SJSA1 (cell line): ENCODE measurements at regions not wholly inside any gene's neighbourhood (a gene's known extent, or its start where the extent isn't known, plus 50 kb on each side); places are given as distances from the start of the nearest gene placed in this dataset.
"Not testable (repeated sequence)": the region's sequence is repeated elsewhere in the genome, so short reads cannot be mapped to it uniquely, and the experiment has no call there.

ENCODE experiments used
- DNase-seq, 2 experiments: peaks; one replicate each; pipeline ENCODE4 v3.0.0-alpha.2; 2015 to 2020; ENCODE audit warnings: low spot score in 2 of 2, low read depth in 1 of 2
- H3K27ac ChIP-seq: fragments of 250-450 bp; sonication (Bioruptor Pico); 2 replicates; pipeline ENCODE4 v1.5.1; 2020; ENCODE audit warnings: mild to moderate bottlenecking, moderate library complexity
- H3K27me3 ChIP-seq: fragments of 250-450 bp; sonication (Bioruptor Pico); replicated peaks from 2 replicates; pipeline ENCODE4 v1.5.1; 2020; ENCODE audit warnings: mild to moderate bottlenecking, moderate library complexity
- H3K36me3 ChIP-seq: fragments of 250-450 bp; sonication (Bioruptor Pico); 2 replicates; pipeline ENCODE4 v1.5.1; 2020; ENCODE audit warnings: mild to moderate bottlenecking
- H3K4me1 ChIP-seq: fragments of 250-450 bp; sonication (Bioruptor Pico); replicated peaks from 2 replicates; pipeline ENCODE4 v1.6.1; 2021; ENCODE audit warnings: mild to moderate bottlenecking
- H3K4me3 ChIP-seq: fragments of 250-450 bp; sonication (Bioruptor Pico); 2 replicates; pipeline ENCODE4 v1.5.1; 2020; ENCODE audit warnings: mild to moderate bottlenecking
- H3K9me3 ChIP-seq: fragments of 250-450 bp; sonication (Bioruptor Pico); replicated peaks from 2 replicates; pipeline ENCODE4 v1.5.1; 2020; ENCODE audit warnings: mild to moderate bottlenecking

DNA sequence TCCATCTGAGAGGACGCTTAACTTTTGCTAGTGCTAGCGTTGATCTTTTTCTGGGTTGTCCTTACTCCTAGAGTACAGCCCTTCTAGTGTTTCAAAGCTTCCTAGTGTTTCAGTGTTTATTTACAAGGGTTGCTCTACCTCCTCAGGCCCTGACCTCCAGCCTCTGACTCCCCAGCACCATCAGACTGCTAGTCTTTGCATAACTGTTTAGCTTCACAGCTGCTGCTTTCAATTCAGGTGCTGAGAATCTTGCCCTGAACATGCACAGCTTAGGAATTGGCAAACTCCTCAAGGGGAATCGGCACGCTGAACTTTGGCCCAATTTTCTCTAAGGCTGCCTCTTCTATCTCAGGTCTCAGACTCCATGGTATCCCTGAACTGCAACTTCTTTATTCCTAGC is 52.9 kb downstream of the OR52B4 start:
- DNase-seq, H3K36me3 ChIP-seq, H3K9me3 ChIP-seq, H3K4me3 ChIP-seq, H3K27me3 ChIP-seq, H3K4me1 ChIP-seq, H3K27ac ChIP-seq: not testable (repeated sequence)

DNA sequence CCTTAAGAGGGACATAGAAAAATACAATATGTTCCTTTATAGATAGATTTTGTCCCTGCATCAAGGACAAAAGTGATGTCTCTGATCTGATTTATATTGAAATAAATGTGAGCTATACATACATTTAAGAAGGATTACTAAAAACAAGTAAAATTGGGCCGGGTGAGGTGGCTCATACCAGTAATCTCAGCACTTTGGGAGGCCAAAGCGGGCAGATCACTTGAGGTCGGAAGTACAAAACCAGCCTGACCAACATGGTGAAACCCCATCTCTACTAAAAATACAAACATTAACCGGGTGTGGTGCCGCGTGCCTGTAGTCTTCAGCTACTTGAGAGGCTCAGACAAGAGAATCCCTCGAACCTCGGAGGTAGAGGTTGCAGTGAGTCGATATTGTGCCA is 91.0 kb downstream of the OR52B4 start:
- not testable (repeated sequence) for H3K4me1 ChIP-seq, H3K9me3 ChIP-seq, H3K27me3 ChIP-seq, H3K27ac ChIP-seq, H3K36me3 ChIP-seq, H3K4me3 ChIP-seq, DNase-seq

DNA sequence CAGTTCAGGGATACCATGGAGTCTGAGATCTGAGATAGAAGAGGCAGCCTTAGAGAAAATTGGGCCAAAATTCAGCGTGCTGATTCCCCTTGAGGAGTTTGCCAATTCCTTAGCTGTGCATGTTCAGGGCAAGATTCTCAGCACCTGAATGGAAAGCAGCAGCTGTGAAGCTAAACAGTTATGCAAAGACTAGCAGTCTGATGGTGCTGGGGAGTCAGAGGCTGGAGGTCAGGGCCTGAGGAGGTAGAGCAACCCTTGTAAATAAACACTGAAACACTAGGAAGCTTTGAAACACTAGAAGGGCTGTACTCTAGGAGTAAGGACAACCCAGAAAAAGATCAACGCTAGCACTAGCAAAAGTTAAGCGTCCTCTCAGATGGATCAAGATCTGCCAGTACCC is 117.1 kb downstream of the OR52B4 start:
- H3K27me3 ChIP-seq, DNase-seq, H3K4me1 ChIP-seq, H3K4me3 ChIP-seq, H3K9me3 ChIP-seq, H3K36me3 ChIP-seq, H3K27ac ChIP-seq: not testable (repeated sequence)

DNA sequence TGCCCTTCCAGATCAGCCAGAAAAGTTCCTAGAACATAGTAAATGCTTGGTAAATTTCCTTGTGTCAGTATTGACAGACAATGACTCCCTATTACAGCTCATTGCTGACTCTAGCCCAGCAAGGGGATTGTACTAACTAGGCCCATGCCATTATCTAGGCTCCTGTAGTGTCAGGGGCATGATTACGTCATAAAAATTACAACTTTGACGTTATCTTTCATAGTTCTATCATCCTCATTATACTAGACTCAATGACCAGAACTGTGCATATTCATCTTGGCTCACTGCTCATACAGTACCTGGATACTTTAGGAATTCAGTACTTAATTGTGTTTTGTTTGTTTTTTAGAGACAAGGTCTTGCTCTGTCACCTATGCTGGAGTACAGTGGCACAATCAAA is 118.7 kb downstream of the OR52B4 start:
- H3K4me1 ChIP-seq, H3K27me3 ChIP-seq, H3K4me3 ChIP-seq, H3K36me3 ChIP-seq, H3K27ac ChIP-seq, H3K9me3 ChIP-seq, DNase-seq: not testable (repeated sequence)

DNA sequence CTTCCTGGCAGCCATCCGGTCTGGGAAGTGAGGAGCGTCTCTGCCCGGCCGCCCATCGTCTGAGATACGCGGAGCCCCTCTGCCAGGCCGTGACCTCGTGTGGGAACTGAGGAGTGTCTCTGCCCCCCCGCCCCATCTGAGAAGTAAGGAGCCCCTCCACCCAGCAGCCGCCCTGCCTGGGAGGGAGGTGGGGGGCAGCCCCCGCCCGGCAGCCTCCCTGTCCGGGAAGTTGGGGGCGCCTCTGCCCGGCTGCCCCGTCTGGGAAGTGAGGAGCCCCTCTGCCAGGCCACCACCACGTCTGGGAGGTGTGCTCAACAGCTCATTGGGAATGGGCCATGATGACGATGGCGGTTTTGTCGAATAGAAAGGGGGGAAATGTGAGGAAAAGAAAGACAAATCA is 130.4 kb downstream of the OR52B4 start:
- H3K4me3 ChIP-seq, DNase-seq, H3K9me3 ChIP-seq, H3K4me1 ChIP-seq, H3K27me3 ChIP-seq, H3K27ac ChIP-seq, H3K36me3 ChIP-seq: not testable (repeated sequence)

DNA sequence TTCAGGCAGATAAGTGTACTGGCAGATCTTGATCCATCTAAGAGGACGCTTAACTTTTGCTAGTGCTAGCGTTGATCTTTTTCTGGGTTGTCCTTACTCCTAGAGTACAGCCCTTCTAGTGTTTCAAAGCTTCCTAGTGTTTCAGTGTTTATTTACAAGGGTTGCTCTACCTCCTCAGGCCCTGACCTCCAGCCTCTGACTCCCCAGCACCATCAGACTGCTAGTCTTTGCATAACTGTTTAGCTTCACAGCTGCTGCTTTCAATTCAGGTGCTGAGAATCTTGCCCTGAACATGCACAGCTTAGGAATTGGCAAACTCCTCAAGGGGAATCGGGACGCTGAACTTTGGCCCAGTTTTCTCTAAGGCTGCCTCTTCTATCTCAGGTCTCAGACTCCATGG is 124.3 kb downstream of the RRM1 start:
- H3K4me1 ChIP-seq, H3K9me3 ChIP-seq, DNase-seq, H3K27ac ChIP-seq, H3K36me3 ChIP-seq, H3K4me3 ChIP-seq: not testable (repeated sequence)
- H3K27me3 ChIP-seq, result peaks cover 11% of the 10 kb centered on the region

DNA sequence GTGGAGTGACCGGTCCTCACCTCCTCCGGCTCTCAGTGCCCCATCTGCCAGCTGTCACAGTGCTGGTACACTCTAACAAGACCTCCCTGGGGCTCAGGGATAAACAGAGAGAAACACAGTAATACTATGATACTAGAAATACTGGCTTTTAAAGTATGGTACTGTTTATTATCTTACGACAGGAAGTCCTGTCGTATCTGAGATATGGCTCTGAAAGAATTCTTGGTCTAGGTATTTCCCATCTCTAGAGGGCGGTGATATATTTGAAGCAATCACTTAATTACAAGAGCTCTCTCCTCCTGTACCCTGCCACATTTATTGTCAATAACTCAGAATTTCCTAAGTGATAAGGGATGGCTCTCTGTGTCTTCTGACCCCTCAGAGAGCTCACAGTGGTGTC is 119.1 kb downstream of the RRM1 start:
- no peak for DNase-seq
- Histone ChIP-seq H3K27me3 (peaks cover 47% of the 10 kb centered on the region), H3K27ac (no peak overlapping the region), H3K4me3 (no peak overlapping the region), H3K9me3 (no peaks in the 10 kb centered on the region), H3K36me3 (no peaks in the 10 kb centered on the region), H3K4me1 (no peaks in the 10 kb centered on the region)

DNA sequence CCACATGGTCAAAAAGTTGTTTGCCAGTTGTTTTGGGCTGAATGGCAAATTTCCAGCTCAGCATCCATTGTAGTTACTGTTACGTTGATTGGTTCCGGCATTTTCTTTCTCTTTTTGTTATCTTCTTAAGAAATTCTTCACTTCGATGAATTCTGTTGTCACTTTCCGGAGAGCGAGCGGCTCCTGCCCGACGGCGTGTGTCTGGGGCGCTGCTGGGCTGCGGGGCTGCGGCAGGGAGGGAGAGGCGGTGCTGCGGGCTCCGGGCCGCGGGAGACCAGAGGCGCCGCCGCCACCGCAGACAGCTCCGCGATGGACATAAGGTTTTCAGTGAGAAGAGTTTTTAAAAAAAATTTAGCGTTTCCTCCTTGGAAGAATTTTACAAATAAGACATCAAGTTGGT is 117.4 kb downstream of the RRM1 start:
- H3K27me3 ChIP-seq, result peaks cover 47% of the 10 kb centered on the region
- no peak for DNase-seq
- H3K27ac ChIP-seq, result no peak overlapping the region
- H3K9me3 ChIP-seq, result no peaks in the 10 kb centered on the region
- H3K36me3 ChIP-seq, result no peaks in the 10 kb centered on the region
- H3K4me3 ChIP-seq, result no peak overlapping the region
- no peaks in the 10 kb centered on the region for H3K4me1 ChIP-seq

DNA sequence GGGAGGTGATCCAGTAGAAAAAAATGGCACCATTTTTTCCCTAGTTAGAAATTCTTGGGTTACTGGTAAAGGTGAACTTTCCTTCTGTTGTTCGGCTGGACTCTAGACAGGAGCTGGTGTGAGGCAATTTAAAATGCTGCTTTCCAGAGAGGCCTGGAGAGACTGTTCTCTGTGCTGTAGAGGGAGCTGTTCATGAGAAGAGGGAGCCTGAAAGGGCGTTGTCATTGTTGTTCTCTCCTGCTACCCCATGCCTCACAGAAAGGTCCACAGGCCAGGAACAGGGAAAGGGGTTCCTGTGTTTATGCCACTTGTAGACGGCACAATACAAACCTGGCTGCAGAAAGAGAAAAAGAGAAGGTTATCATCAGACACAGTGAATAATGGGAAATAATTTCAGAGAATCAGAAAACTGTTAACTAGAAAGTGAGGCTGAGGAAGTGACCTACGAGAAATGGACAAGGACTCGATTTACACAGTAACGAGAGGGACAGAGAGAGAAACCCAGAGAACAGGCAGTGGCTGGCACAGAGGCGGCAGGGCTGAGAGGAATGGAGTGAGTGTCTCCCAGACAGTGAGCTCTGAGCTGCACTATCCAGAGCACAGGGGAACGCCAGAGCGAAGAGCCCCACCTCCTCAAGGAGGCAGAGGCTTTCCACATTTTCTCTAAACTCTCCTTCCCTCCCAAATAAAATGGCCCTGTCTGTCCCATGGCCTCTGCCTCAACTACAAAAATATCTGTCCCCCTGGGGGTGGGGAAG is 109.2 kb downstream of the RRM1 start:
- peaks cover 17% of the 10 kb centered on the region for H3K27me3 ChIP-seq
- no peaks in the 10 kb centered on the region for H3K36me3 ChIP-seq
- H3K9me3 ChIP-seq, result no peaks in the 10 kb centered on the region
- H3K4me3 ChIP-seq, result no peak overlapping the region
- H3K4me1 ChIP-seq, result no peaks in the 10 kb centered on the region
- H3K27ac ChIP-seq, result no peak overlapping the region
- no peak for DNase-seq

DNA sequence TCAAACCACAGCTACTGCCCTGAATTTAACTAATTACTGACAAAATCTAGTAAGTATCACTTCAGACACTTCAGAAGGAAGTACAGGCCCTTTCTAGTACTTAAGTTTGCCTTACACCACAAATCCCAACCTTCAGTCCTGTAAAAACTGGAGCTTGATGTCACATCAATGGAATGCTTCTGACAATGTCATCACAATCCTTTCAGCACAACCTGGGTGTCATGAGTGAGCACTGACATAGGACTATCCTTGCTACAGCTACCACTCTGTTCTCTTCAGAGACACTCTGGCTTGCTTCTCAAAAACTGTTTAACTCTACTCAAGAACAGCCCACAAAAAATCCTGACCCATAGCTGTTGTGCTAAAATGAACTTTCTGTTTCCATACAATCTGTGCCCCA is 108.2 kb downstream of the RRM1 start:
- Histone ChIP-seq H3K4me1 (no peaks in the 10 kb centered on the region), H3K4me3 (no peak overlapping the region), H3K9me3 (no peaks in the 10 kb centered on the region), H3K27me3 (peaks cover 14% of the 10 kb centered on the region), H3K27ac (no peak overlapping the region), H3K36me3 (no peaks in the 10 kb centered on the region)
- no peak for DNase-seq

DNA sequence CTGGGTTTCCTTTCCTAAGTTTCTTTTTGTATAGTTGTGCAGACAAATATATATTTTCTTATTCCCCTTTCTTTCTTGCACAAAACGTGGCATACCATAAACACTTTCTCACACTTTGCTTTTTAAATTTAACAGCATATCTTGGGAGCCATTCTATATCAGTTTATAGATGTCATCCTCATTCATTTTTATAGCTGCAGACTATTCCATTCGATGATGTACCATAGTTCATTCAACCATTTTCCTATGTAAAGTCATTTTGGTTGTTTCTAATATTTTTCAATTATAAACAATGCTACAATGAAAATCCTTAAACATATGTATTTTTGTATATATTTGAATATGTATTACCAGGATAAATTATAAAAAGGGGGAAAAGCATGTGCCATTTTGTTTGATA is 102.5 kb downstream of the RRM1 start:
- Histone ChIP-seq H3K9me3 (no peaks in the 10 kb centered on the region; the same call in 1 of the 2 replicates), H3K27me3 (peaks cover 24% of the 10 kb centered on the region), H3K4me1 (no peaks in the 10 kb centered on the region), H3K27ac (no peak overlapping the region), H3K4me3 (no peak overlapping the region), H3K36me3 (no peaks in the 10 kb centered on the region)
- no peak for DNase-seq

DNA sequence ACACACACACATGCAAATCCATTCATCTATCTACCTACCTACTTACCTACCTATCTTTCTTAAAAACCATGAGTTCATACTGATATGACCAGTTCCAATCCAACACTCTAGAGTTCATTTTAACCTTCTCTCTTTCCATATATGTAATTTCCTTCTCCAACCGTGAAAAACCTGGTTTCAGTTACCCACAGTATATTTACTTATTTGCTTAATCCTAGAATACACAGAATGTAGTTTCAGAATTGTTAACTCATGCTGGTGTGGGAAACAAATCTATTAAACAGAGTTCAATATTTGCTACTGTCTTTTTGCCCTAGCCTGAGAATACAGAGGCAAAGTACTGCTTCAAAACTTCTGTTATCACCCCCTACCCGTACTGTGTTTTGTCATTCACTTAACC is 101.3 kb downstream of the RRM1 start:
- H3K4me1 ChIP-seq, result no peaks in the 10 kb centered on the region
- H3K9me3 ChIP-seq, result no peaks in the 10 kb centered on the region; the same call in 1 of the 2 replicates
- H3K27ac ChIP-seq, result no peak overlapping the region
- H3K4me3 ChIP-seq, result no peak overlapping the region
- DNase-seq, result no peak
- H3K27me3 ChIP-seq, result peaks cover 24% of the 10 kb centered on the region
- H3K36me3 ChIP-seq, result no peaks in the 10 kb centered on the region

DNA sequence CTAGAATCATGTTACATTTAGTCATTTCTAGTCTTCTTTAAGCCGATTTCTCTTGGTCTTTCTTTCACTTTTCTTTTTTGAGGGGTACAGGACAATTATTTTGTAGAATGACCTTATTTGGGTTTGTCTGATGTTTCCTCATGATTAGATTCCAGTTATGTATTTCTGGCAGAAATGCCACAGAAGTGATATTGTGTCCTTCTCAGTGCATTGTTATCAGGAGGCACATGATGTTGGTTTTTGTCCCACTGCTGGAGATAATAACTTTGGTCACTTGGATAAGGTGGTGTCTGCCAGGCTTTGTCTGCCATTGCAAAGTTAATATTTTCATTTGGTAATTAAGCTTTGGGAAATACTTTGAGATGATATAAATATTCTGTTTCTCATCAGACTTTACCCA is 100.3 kb downstream of the RRM1 start:
- no peak for DNase-seq
- Histone ChIP-seq H3K4me3 (no peak overlapping the region), H3K9me3 (no peaks in the 10 kb centered on the region; the same call in 1 of the 2 replicates)

DNA sequence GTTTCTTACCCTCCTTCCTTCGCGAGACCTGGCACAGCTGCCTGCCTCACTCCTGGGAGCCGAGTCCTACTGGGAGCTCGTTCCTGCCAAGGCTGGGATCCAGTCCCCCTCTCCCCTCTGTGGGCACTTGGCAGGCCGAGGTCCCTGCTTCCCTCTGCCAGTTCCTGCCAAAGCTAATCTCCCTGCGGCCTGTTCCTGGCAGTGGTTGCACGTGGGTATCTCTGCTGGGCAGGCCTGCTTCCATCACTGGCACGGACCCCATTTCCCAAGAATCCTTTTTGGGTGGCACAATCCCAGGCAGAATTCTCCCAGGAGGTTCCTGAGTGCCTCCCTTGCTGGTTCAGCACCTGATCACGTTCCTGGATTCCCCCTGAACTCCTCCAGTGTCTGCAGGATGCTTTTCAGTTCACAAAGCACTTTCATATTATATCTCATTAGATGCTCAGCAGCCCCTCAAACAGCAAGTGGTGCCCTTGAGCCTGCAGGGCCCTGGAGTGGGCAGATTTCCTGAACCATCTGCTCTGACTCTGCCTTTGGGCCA is 96.5 kb downstream of the RRM1 start:
- peak in 1 of 2 experiments; percentile 41 for DNase-seq
- Histone ChIP-seq H3K9me3 (no peaks in the 10 kb centered on the region), H3K36me3 (no peaks in the 10 kb centered on the region), H3K4me3 (no peak overlapping the region), H3K27ac (no peak overlapping the region), H3K4me1 (peaks cover 10% of the 10 kb centered on the region), H3K27me3 (peaks cover 13% of the 10 kb centered on the region)

More for the DNA sequence above, 100.3 kb downstream of the RRM1 start:
- H3K27me3 ChIP-seq, result peaks cover 24% of the 10 kb centered on the region
- H3K27ac ChIP-seq, result no peak overlapping the region
- no peaks in the 10 kb centered on the region for H3K4me1 ChIP-seq
- H3K36me3 ChIP-seq, result no peaks in the 10 kb centered on the region

DNA sequence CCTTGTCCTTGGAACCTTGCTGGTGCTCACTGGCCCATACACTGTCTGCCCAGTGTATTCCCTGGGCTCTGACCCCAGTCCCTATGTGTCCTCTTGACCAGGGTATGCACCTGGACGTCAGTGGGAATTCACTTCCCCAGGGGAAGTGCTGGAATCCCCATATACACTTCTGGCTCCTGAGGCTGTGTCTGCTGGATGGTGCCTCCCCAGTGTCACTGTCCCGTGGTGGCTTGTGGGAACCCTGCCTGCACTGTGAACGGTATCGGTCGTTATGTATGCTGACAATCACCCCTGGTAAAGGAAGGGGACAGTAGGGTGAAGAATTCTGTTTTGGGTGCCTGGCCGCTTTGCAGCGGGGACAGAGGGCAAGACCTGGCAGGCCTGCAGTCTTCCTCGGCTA is 95.9 kb downstream of the RRM1 start:
- H3K27me3 ChIP-seq, result peaks cover 7% of the 10 kb centered on the region
- no peaks in the 10 kb centered on the region for H3K9me3 ChIP-seq
- no peak overlapping the region for H3K27ac ChIP-seq
- H3K36me3 ChIP-seq, result no peaks in the 10 kb centered on the region
- H3K4me3 ChIP-seq, result no peak overlapping the region
- DNase-seq, result no peak
- H3K4me1 ChIP-seq, result peaks cover 10% of the 10 kb centered on the region
